Aorta (tissue), 5 donors: ENCODE measurements at regions not wholly inside any gene's neighbourhood (a gene's known extent, or its start where the extent isn't known, plus 50 kb on each side); places are given as distances from the start of the nearest gene placed in this dataset.

Source experiments
- ATAC-seq: fragments of 200-7000 bp; cut with Tn5 transposase; one replicate; pipeline ENCODE4 v1.9.1; 2022; ENCODE audit warnings: moderate library complexity; ENCODE audit not compliant: low FRiP score
- DNase-seq, 2 donors: peaks; one replicate each; pipeline ENCODE4 v3.0.0-alpha.2; 2020
- H3K27ac ChIP-seq, 2 donors: one replicate each; pipeline ENCODE4 v1.5.1; 2013; ENCODE audit warnings: low read length in 2 of 2, mild to moderate bottlenecking in 2 of 2, moderate library complexity in 2 of 2, control low read depth in 1 of 2, inconsistent platforms in 1 of 2, low read depth in 1 of 2
- H3K27me3 ChIP-seq, 2 donors: one replicate each; pipeline ENCODE4 v1.6.1; 2013; ENCODE audit warnings: control low read depth in 1 of 2, low read length in 1 of 2, mild to moderate bottlenecking in 1 of 2, moderate library complexity in 1 of 2; ENCODE audit not compliant: insufficient read depth in 2 of 2, control insufficient read depth in 1 of 2
- H3K36me3 ChIP-seq, 2 donors: one replicate each; pipeline ENCODE4 v1.6.1; 2013; ENCODE audit warnings: control low read depth in 1 of 2, low read length in 1 of 2, mild to moderate bottlenecking in 1 of 2; ENCODE audit not compliant: insufficient read depth in 2 of 2, control insufficient read depth in 1 of 2
- H3K4me1 ChIP-seq, 2 donors: one replicate each; pipeline ENCODE4 v1.6.1; 2013; ENCODE audit warnings: low read length in 2 of 2, control low read depth in 1 of 2, mild to moderate bottlenecking in 1 of 2, moderate library complexity in 1 of 2; ENCODE audit not compliant: insufficient read depth in 2 of 2, control insufficient read depth in 1 of 2
- H3K4me3 ChIP-seq, 2 donors: one replicate each; pipeline ENCODE4 v1.5.1; 2013; ENCODE audit warnings: low read length in 2 of 2, control low read depth in 1 of 2, mild to moderate bottlenecking in 1 of 2
- H3K9me3 ChIP-seq: one replicate; pipeline ENCODE4 v1.6.1; 2013; ENCODE audit warnings: mild to moderate bottlenecking, low read length; ENCODE audit not compliant: control insufficient read depth
- WGBS, 2 donors: extraction: QIAGEN DNeasy Blood & Tissue Kit; methylation state at CpG; one replicate each; pipeline ENCODE4 v1.1.7; 2013; 5-methylcytosine and 5-hydroxymethylcytosine counted together
- intact Hi-C, 2 donors: fragments of 100-400 bp; cut with DNase I; formaldehyde crosslinking; loops; one replicate each; pipeline versions ENCODE4 v1.14.2 to v1.15.0; 2022
- donor health status: healthy with polysubstance abuse.
- donor health status: Bipolar disorder and iron deficiency.
- donor health status: DM: no; HTN: no; CAD: no.
- donor health status: DM: no; HTN: no; CAD: no.
- donor health status: DM: yes; HTN: yes; CAD: no.

DNA sequence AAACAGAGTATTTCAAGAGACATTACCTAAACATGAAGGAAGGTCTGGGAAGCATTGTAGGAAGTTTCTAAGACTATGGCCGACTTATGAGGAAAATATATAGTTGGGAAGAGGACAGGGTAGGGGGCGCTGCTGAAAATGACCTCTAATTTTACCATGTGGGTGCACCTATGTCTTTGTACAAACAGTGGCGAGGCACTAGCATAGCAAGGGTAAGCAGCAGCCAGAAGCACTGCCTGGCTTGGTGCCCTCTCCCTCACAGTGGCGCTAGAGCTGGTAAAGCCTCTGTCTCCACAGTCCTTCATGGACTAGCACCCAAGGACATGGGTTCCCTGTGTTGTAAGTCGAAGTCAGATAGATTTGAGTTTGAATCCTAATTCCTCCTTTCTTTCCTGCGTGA, 461.2 kb downstream of the INHBA start:
- WGBS, 2 donors = 89 to 92% methylated on average over 6 of the region's 6 CpGs
- H3K36me3 ChIP-seq = no peaks in the 10 kb centered on the region
- peaks cover 0 to 1% of the 10 kb centered on the region in 2 donors for H3K4me1 ChIP-seq
- intact Hi-C loops = no loop called here
- H3K27me3 ChIP-seq = no peaks in the 10 kb centered on the region
- H3K27ac ChIP-seq = no peak overlapping the region
- no peak for ATAC-seq
- no peaks in the 10 kb centered on the region for H3K9me3 ChIP-seq
- no peak overlapping the region for H3K4me3 ChIP-seq
- no peak for DNase-seq

DNA sequence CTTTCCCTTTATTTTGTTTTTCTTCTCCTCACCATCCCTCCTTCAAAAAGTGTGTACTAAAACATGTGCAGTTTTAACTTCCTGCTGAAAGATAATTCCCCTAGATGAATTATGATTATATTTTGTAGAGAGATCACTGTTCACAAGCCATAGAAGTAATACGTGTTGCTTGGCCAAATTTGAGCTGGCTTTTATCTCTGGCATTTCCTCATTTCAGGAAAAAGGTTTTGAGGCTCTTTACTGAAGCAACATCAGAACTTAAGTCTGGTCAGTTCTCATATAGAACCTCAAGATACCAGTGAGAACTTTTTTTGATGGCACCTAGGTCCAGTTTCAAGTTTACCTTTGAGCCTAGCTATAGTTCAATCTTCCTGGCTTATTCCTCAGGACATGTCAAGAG, 463.3 kb downstream of the INHBA start:
- no peak overlapping the region for H3K4me3 ChIP-seq
- DNase-seq = no peak
- H3K27ac ChIP-seq = no peak overlapping the region
- WGBS, 2 donors = 3 to 7% methylated on average over 1 of the region's 1 CpG
- no peaks in the 10 kb centered on the region for H3K36me3 ChIP-seq
- H3K9me3 ChIP-seq = no peaks in the 10 kb centered on the region
- intact Hi-C loops = no loop called here
- no peaks in the 10 kb centered on the region for H3K27me3 ChIP-seq
- no peak for ATAC-seq
- H3K4me1 ChIP-seq = peaks cover 0 to 1% of the 10 kb centered on the region in 2 donors

DNA sequence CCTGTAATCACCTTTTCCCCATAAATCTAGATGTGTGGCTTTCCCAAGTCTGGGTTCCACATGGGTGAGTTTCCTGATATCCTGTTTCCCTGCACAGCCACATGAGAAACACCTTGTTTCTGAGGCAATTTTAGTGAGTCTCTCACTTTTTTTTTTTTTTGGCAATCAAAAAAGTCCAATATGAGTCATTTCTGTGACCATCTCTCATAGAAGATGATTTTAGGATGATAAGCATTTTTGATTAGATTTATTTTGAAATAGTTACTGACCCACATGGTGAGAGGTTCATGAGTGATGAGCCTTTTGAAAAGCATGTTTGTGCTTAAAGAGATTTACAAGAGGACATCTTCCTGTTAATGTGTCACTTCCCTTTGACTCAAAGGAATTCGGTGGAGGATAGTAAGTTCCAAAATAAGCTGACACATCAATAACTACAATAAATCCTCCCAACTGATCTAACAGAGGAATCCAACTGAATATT, 464.0 kb downstream of the INHBA start:
- no peak overlapping the region for H3K4me3 ChIP-seq
- WGBS, 2 donors = 69 to 76% methylated on average over 1 of the region's 1 CpG
- intact Hi-C loops = no loop called here
- H3K36me3 ChIP-seq = no peaks in the 10 kb centered on the region
- H3K27me3 ChIP-seq = no peaks in the 10 kb centered on the region
- H3K9me3 ChIP-seq = no peaks in the 10 kb centered on the region
- ATAC-seq = no peak
- H3K27ac ChIP-seq = no peak overlapping the region
- H3K4me1 ChIP-seq = peaks cover 0 to 1% of the 10 kb centered on the region in 2 donors
- DNase-seq = no peak

DNA sequence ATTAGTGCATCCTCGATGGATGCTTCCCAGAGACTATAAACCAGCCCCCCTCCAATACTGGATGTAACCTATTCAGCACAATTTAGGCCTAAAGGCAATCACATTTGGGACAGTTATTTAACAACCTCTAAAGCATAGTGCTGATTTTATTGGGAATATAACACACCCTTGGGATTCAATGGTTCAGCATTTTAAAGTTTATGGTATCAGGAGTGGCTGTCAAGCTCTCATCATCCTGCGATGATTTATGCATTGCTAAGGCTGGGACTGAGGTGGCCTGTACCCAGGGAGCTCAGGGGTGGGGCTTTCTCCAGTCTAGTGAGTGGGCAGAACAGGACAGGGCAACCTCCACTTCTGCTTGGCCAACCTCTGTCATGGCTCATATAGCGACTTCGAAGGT, 464.9 kb downstream of the INHBA start:
- no peak for ATAC-seq
- H3K27me3 ChIP-seq = no peaks in the 10 kb centered on the region
- 99% methylated on average over 4 of the region's 4 CpGs for WGBS, 2 donors
- DNase-seq = no peak
- H3K9me3 ChIP-seq = no peaks in the 10 kb centered on the region
- no peak overlapping the region for H3K27ac ChIP-seq
- intact Hi-C loops = no loop called here
- no peaks in the 10 kb centered on the region for H3K36me3 ChIP-seq
- H3K4me1 ChIP-seq = peaks cover 0 to 1% of the 10 kb centered on the region in 2 donors
- H3K4me3 ChIP-seq = no peak overlapping the region

DNA sequence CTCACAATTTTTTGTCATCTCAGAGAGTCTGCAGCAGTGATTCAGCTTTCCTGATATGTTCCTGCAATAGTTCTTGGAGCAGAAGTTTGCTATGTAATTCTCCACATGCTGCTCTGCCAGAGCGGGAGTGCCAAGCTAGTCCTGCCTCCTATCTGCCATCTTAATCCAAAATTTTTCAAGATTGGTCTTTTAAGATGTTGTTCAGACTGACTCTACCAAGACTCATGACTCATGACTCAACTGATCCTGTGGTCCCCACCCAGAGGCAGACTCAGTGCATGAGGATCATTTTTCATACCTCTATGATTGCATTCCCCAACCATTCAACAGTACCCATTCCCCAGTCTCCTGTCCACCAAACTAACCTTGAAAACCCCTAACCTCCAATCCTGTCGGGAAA, 470.8 kb downstream of the INHBA start:
- intact Hi-C loops = no loop called here
- 96 to 100% methylated on average over 2 of the region's 2 CpGs for WGBS, 2 donors
- Histone ChIP-seq H3K27me3 (no peaks in the 10 kb centered on the region), H3K9me3 (no peaks in the 10 kb centered on the region), H3K27ac (no peak overlapping the region), H3K36me3 (no peaks in the 10 kb centered on the region), H3K4me3 (no peak overlapping the region), H3K4me1 (no peaks in the 10 kb centered on the region)
- ATAC-seq = no peak
- DNase-seq = no peak

DNA sequence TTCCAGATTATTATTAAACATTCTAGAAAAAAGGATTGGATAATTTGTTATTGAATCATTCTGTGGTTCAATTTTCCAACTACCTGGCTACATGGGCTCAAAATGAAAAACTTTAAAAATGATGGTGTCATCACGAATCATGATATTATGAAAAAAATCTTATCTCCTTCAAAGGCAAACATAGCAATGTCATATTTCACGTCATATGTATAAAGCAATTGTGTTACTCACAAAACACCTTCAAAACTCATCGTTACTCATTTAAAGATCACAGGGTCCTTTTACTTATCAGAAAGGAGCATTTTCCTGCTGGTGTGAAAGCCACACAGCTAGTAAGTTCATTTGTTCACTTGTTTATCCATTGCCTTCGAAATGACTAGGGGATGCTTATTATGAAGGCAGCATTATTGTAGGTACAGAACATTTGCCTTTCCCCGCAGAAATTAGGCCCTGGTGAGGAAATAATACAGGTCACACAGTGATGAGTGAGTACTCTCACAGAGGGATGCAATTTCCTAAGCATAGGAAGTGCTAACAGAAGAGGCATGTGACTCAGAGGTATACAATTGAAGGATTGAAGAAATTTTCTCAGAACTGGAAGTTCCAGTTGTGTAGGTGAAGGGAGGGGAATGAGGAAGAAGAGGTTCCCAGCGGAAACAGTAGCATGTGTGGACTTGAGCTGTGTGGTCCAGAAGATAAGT, 478.7 kb downstream of the INHBA start:
- Histone ChIP-seq H3K9me3 (peaks cover 1% of the 10 kb centered on the region), H3K36me3 (no peaks in the 10 kb centered on the region), H3K4me3 (no peak overlapping the region), H3K27ac (no peak overlapping the region), H3K4me1 (no peaks in the 10 kb centered on the region), H3K27me3 (no peaks in the 10 kb centered on the region)
- intact Hi-C loops = no loop called here
- DNase-seq = no peak
- no peak for ATAC-seq
- WGBS, 2 donors = 91 to 93% methylated on average over 6 of the region's 6 CpGs

DNA sequence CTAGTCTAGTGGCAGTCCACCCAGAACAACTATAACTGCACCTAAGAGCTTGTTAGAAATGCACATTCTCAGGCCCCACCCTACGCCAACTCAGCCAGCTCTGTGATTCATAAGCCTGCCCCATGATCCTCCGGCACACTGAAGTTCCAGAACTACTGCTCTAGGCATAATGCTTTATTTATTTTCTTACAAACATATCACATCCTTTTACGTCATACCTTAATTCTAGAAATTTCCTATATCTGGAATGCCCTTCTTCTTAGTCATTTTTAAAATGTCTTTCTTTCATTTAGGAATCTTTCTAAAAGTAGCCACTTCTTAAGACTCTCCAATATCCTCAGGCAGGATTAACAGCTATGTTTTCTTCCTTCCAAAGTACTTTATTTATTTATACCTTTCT, 480.1 kb downstream of the INHBA start:
- DNase-seq = no peak
- WGBS, 2 donors = 91 to 93% methylated on average over 3 of the region's 3 CpGs
- H3K27me3 ChIP-seq = no peaks in the 10 kb centered on the region
- no peaks in the 10 kb centered on the region for H3K36me3 ChIP-seq
- ATAC-seq = no peak
- H3K27ac ChIP-seq = no peak overlapping the region
- intact Hi-C loops = no loop called here
- H3K4me3 ChIP-seq = no peak overlapping the region
- H3K4me1 ChIP-seq = no peaks in the 10 kb centered on the region
- peaks cover 1% of the 10 kb centered on the region for H3K9me3 ChIP-seq

DNA sequence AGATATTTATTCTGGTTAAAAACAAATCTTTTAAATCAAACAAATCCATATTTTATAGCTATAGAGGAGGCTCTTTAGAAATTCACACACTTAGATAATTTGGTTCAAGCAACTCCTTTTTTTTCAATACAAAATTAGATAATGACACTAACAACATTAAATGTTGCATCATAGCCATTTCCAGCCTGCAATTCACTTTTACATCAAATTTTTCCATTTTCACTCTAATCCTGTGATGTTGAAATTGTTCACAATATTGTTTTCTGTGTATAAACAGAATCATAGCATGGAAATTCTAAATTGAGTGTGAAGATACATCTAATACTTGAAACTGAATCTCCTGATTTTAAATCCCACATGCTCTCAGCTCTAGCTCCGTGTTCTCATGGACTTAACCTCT, 482.6 kb downstream of the INHBA start:
- ATAC-seq = no peak
- 76 to 83% methylated on average over 1 of the region's 1 CpG for WGBS, 2 donors
- intact Hi-C loops = no loop called here

DNA sequence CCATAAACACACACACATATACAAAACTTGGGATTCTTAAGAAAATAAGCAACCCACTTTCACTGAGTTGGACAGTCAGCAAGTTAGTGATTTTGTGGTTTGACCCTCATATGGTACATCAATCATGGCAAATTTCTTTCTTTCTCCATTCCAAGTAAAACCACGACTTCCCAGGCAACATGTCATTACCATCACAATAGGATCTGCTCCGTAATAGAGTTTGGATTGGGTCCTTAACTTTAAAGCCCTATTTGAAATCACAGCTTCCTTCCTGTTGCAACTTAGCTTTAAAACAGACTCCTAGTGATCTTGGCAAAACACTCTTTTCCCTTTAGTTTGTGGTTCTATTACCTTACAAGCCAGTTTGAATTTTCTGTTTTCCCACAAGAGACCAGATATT, 483.6 kb downstream of the INHBA start:
- 67 to 75% methylated on average over 2 of the region's 2 CpGs for WGBS, 2 donors
- DNase-seq (no peak), ATAC-seq (no peak)
- H3K36me3 ChIP-seq = no peaks in the 10 kb centered on the region
- no peak overlapping the region for H3K27ac ChIP-seq
- intact Hi-C loops = no loop called here
- no peaks in the 10 kb centered on the region for H3K27me3 ChIP-seq
- peaks cover 1% of the 10 kb centered on the region for H3K9me3 ChIP-seq
- no peaks in the 10 kb centered on the region for H3K4me1 ChIP-seq
- no peak overlapping the region for H3K4me3 ChIP-seq

More for the DNA sequence above, 482.6 kb downstream of the INHBA start:
- H3K4me3 ChIP-seq = no peak overlapping the region
- H3K4me1 ChIP-seq = no peaks in the 10 kb centered on the region
- peaks cover 1% of the 10 kb centered on the region for H3K9me3 ChIP-seq
- no peak overlapping the region for H3K27ac ChIP-seq
- DNase-seq = no peak
- H3K36me3 ChIP-seq = no peaks in the 10 kb centered on the region
- no peaks in the 10 kb centered on the region for H3K27me3 ChIP-seq
